ENCODE measurements at regions not wholly inside any gene's neighbourhood (a gene's known extent, or its start where the extent isn't known, plus 50 kb on each side); places are given as distances from the start of the nearest gene placed in this dataset.

- no peak for DNase-seq (ENCODE audit: extremely low read depth, insufficient read length)
- no peak for TF ChIP-seq CTCF (IDR thresholded peaks at IDR 0.05; ENCODE audit: insufficient read depth, low read length, poor library complexity, severe bottlenecking)
- H3K36me3 ChIP-seq (ENCODE audit: control insufficient read depth, insufficient read depth, low read length), result no peaks in the 10 kb centered on the region
- no peaks in the 10 kb centered on the region for H3K27me3 ChIP-seq (replicated peaks; ENCODE audit: control insufficient read depth, insufficient read depth, low read length)
- H3K4me3 ChIP-seq (replicated peaks; ENCODE audit: low read depth, low read length), result no peak overlapping the region
These were observed 312.3 kb downstream of the RRAGC start for GRCh38 chr1:38547321-38547720.

- DNase-seq (ENCODE audit: extremely low read depth, insufficient read length), result no peak
- Histone ChIP-seq H3K4me3 (replicated peaks; ENCODE audit: low read depth, low read length) (no peak overlapping the region), H3K36me3 (ENCODE audit: control insufficient read depth, insufficient read depth, low read length) (no peaks in the 10 kb centered on the region), H3K27me3 (replicated peaks; ENCODE audit: control insufficient read depth, insufficient read depth, low read length) (no peaks in the 10 kb centered on the region)
- TF ChIP-seq CTCF (IDR thresholded peaks at IDR 0.05; ENCODE audit: insufficient read depth, low read length, poor library complexity, severe bottlenecking), result no peak
These were observed 312.9 kb downstream of the RRAGC start for GRCh38 chr1:38546636-38547035.

GRCh38 chr1:38541223-38541622 is 318.3 kb downstream of the RRAGC start:
- H3K36me3 ChIP-seq (ENCODE audit: control insufficient read depth, insufficient read depth, low read length), result no peaks in the 10 kb centered on the region
- H3K27me3 ChIP-seq (replicated peaks; ENCODE audit: control insufficient read depth, insufficient read depth, low read length), result no peaks in the 10 kb centered on the region
- DNase-seq (ENCODE audit: extremely low read depth, insufficient read length), result no peak
- TF ChIP-seq CTCF (IDR thresholded peaks at IDR 0.05; ENCODE audit: insufficient read depth, low read length, poor library complexity, severe bottlenecking), result no peak
- H3K4me3 ChIP-seq (replicated peaks; ENCODE audit: low read depth, low read length), result no peak overlapping the region

- no peak for DNase-seq (ENCODE audit: extremely low read depth, insufficient read length)
- Histone ChIP-seq H3K27me3 (replicated peaks; ENCODE audit: control insufficient read depth, insufficient read depth, low read length) (no peaks in the 10 kb centered on the region), H3K4me3 (replicated peaks; ENCODE audit: low read depth, low read length) (no peak overlapping the region), H3K36me3 (ENCODE audit: control insufficient read depth, insufficient read depth, low read length) (no peaks in the 10 kb centered on the region)
- TF ChIP-seq CTCF (IDR thresholded peaks at IDR 0.05; ENCODE audit: insufficient read depth, low read length, poor library complexity, severe bottlenecking), result no peak
These were observed 319.6 kb downstream of the RRAGC start for GRCh38 chr1:38539931-38540330.

GRCh38 chr1:38538834-38539233 is 320.7 kb downstream of the RRAGC start:
- DNase-seq (ENCODE audit: extremely low read depth, insufficient read length), result no peak
- H3K27me3 ChIP-seq (replicated peaks; ENCODE audit: control insufficient read depth, insufficient read depth, low read length), result no peaks in the 10 kb centered on the region
- no peaks in the 10 kb centered on the region for H3K36me3 ChIP-seq (ENCODE audit: control insufficient read depth, insufficient read depth, low read length)
- H3K4me3 ChIP-seq (replicated peaks; ENCODE audit: low read depth, low read length), result no peak overlapping the region
- no peak for TF ChIP-seq CTCF (IDR thresholded peaks at IDR 0.05; ENCODE audit: insufficient read depth, low read length, poor library complexity, severe bottlenecking)

- no peaks in the 10 kb centered on the region for H3K36me3 ChIP-seq (ENCODE audit: control insufficient read depth, insufficient read depth, low read length)
- no peaks in the 10 kb centered on the region for H3K27me3 ChIP-seq (replicated peaks; ENCODE audit: control insufficient read depth, insufficient read depth, low read length)
- no peak for DNase-seq (ENCODE audit: extremely low read depth, insufficient read length)
- H3K4me3 ChIP-seq (replicated peaks; ENCODE audit: low read depth, low read length), result no peak overlapping the region
- no peak for TF ChIP-seq CTCF (IDR thresholded peaks at IDR 0.05; ENCODE audit: insufficient read depth, low read length, poor library complexity, severe bottlenecking)
These were observed 323.5 kb downstream of the RRAGC start for GRCh38 chr1:38536089-38536488.

All from GM06990 (cell line).